ENCODE measurements at regions not wholly inside any gene's neighbourhood (a gene's known extent, or its start where the extent isn't known, plus 50 kb on each side); places are given as distances from the start of the nearest gene placed in this dataset.

DNA sequence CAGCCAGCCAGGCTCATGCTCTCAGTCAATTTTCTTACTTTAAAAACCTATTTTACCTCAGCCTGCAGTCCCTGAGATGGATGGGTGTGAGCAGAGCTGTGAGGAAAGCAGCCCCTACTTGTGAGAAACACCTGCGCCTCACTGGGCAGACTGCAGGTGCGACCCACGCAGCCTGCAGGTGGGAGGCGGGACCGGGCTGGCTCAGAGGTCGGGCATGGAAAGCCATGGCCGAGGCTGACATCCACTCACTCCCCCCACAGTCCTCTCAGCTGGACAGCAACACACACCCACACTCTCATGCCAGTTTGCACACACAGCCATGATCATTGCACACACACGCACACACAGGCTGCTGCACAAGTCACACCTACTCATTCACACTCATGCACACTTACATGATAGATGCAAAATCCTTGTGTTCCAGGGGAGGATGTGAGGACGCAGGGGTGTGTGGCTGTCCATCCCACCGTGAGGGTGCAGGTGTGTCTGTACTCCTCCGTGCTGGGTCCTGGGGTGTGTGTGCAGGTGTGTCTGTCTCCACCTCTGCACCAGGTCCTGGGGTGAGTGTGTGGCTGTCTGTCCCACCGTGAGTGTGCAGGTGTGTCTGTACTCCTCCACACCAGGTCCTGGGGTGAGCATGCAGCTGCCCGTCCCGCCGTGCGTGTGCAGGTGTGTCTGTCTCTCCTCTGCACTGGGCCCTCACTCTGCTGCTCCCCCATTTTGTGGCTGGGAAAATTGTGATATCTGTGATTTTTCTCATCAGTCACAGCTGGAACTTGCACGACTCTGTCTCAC is 166.5 kb downstream of the RTP5 start:
- H3K27ac ChIP-seq = no peak overlapping the region
- TF ChIP-seq, protein P1, sequence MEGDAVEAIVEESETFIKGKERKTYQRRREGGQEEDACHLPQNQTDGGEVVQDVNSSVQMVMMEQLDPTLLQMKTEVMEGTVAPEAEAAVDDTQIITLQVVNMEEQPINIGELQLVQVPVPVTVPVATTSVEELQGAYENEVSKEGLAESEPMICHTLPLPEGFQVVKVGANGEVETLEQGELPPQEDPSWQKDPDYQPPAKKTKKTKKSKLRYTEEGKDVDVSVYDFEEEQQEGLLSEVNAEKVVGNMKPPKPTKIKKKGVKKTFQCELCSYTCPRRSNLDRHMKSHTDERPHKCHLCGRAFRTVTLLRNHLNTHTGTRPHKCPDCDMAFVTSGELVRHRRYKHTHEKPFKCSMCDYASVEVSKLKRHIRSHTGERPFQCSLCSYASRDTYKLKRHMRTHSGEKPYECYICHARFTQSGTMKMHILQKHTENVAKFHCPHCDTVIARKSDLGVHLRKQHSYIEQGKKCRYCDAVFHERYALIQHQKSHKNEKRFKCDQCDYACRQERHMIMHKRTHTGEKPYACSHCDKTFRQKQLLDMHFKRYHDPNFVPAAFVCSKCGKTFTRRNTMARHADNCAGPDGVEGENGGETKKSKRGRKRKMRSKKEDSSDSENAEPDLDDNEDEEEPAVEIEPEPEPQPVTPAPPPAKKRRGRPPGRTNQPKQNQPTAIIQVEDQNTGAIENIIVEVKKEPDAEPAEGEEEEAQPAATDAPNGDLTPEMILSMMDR (IDR thresholded peaks at IDR 0.05; ENCODE audit: low read depth, low read length) = no peak
- DNase-seq = no peak
- H3K9me3 ChIP-seq (ENCODE audit: severe bottlenecking) = no peaks in the 10 kb centered on the region
- no peak overlapping the region for H3K4me3 ChIP-seq (ENCODE audit: low read depth, low read length)
- no peaks in the 10 kb centered on the region for H3K36me3 ChIP-seq
- no peaks in the 10 kb centered on the region for H3K27me3 ChIP-seq (ENCODE audit: insufficient read depth, low read depth, severe bottlenecking)

DNA sequence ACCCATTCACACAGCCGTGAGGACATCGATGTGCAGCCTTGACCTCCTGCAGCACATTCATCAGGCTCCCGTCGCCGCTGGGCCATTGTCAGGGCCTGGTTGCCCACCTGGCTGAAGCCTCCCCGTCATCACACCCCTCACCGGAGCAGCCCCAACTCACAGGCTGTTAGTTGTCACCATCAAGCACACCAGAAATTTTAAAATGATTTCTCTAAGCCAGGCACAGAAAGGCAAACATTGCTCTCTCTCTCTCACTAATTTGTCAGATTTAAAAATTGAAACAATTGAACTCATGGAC is 167.1 kb downstream of the RTP5 start:
- Histone ChIP-seq H3K4me3 (ENCODE audit: low read depth, low read length) (no peak overlapping the region), H3K9me3 (ENCODE audit: severe bottlenecking) (no peaks in the 10 kb centered on the region), H3K27ac (no peak overlapping the region), H3K36me3 (no peaks in the 10 kb centered on the region), H3K27me3 (ENCODE audit: insufficient read depth, low read depth, severe bottlenecking) (no peaks in the 10 kb centered on the region)
- TF ChIP-seq, protein P1 (IDR thresholded peaks at IDR 0.05; ENCODE audit: low read depth, low read length) = no peak
- DNase-seq = no peak

DNA sequence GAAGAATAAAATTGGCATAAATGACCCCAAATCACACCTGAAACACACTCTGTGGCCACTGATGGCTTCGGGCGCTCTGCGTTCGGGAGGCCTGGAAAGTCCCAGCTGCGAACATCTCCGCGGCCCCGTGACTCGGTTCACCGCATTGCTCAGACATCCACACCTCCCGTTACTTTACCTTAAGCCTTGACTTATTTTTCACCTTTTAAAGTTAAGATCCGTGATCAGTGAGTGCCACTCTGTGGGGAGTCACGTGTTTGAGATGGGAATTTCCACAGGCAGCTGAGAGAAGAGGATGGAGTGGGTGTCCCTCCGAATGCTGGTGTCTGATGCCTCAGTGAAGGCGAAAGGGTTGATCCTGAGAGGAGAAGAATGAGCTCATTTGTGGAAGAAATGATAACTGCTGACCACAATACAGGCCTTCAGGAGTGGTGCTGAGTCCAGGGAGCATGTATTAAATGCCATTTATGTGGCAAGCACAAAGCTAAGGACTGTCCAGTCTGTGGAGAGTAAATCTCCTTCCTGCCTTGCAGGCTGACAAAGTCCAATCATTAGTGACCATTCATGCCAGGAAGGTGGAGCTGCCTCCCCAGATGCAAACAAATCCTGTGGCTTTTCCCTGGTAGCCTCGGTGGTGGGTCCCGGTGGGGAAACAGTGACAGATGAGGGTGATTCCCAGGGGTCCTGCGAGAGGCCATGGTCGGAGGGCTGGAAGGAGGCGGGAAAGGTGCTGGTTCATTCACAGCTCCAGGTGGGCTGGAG is 168.8 kb downstream of the RTP5 start:
- H3K27me3 ChIP-seq (ENCODE audit: insufficient read depth, low read depth, severe bottlenecking) = no peaks in the 10 kb centered on the region
- TF ChIP-seq, protein P1 (IDR thresholded peaks at IDR 0.05; ENCODE audit: low read depth, low read length) = no peak
- DNase-seq = no peak
- H3K9me3 ChIP-seq (ENCODE audit: severe bottlenecking) = peaks cover 2% of the 10 kb centered on the region
- H3K27ac ChIP-seq = no peak overlapping the region
- no peaks in the 10 kb centered on the region for H3K36me3 ChIP-seq
- H3K4me3 ChIP-seq (ENCODE audit: low read depth, low read length) = no peak overlapping the region

DNA sequence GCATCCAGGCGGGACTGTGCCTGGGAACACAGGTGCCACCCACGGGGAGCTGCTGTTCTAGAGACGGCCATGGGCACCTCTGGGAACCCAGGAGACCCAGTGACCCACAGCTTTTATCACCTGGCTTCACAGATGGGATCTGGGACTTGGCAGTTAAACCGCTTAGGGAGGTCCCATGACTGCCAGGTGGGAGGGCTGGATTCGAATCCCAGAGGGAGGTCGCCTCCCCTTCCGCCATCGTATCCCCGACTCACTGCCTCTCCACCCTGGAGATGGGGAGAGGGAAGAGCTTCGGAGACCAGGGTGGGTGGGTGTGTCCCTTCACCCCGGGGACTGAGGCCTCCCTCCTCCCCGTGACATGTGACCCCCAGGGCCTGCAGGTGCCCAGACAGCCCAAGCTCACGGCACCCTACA is 169.4 kb downstream of the RTP5 start:
- DNase-seq = no peak
- H3K9me3 ChIP-seq (ENCODE audit: severe bottlenecking) = peaks cover 2% of the 10 kb centered on the region
- H3K4me3 ChIP-seq (ENCODE audit: low read depth, low read length) = no peak overlapping the region
- no peaks in the 10 kb centered on the region for H3K36me3 ChIP-seq
- H3K27ac ChIP-seq = no peak overlapping the region
- no peaks in the 10 kb centered on the region for H3K27me3 ChIP-seq (ENCODE audit: insufficient read depth, low read depth, severe bottlenecking)
- TF ChIP-seq, protein P1 (IDR thresholded peaks at IDR 0.05; ENCODE audit: low read depth, low read length) = no peak

DNA sequence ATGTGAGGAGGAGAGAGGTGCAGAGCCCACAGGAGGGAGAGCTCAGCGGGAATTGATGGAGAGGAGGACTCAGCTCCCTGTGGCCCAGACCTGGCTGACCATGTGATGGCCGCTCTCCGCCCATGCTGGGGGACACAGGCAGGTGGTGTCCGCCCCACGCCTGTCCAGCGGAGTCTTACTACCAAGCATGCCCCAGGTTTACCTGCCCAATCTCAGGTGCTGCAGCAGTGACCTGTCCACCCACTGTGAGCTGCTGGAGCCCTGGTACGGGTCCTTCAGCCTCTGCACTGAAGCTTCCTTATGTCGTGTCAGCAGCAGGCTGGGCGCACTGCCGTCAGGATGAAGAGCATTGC is 170.8 kb downstream of the RTP5 start:
- H3K27me3 ChIP-seq (ENCODE audit: insufficient read depth, low read depth, severe bottlenecking) = no peaks in the 10 kb centered on the region
- no peaks in the 10 kb centered on the region for H3K36me3 ChIP-seq
- H3K4me3 ChIP-seq (ENCODE audit: low read depth, low read length) = no peak overlapping the region
- DNase-seq = no peak
- H3K9me3 ChIP-seq (ENCODE audit: severe bottlenecking) = peaks cover 2% of the 10 kb centered on the region
- H3K27ac ChIP-seq = no peak overlapping the region
- TF ChIP-seq, protein P1 (IDR thresholded peaks at IDR 0.05; ENCODE audit: low read depth, low read length) = no peak

Data from WERI-Rb-1 (cell line).